Anterior cingulate cortex (tissue), 58 donors: ENCODE measurements at regions not wholly inside any gene's neighbourhood (a gene's known extent, or its start where the extent isn't known, plus 50 kb on each side); places are given as distances from the start of the nearest gene placed in this dataset.

Source experiments
- DNase-seq, 58 donors: peaks; one replicate each; lab custom pipeline; 2025; lab: John Stamatoyannopoulos, UW

DNA sequence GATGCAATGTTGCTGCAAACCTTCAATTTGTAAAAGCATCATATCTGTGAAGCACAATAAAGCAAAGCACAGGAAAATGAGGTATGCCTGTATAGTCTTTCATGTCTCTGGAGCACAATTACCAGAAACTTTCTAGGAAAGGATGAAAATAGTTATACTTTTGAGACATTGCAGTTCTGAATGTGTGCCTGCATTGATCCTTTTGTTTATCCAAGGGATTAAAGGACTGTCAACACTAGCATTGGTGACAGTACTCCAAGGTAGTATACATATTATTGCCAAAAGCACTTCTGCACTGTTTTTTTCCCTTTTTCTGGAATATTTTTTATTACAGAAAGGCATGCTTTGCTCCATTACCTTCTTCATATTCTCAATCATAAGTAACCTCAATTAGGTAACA, 476.0 kb downstream of the GABRG1 start:
- no peak for DNase-seq

DNA sequence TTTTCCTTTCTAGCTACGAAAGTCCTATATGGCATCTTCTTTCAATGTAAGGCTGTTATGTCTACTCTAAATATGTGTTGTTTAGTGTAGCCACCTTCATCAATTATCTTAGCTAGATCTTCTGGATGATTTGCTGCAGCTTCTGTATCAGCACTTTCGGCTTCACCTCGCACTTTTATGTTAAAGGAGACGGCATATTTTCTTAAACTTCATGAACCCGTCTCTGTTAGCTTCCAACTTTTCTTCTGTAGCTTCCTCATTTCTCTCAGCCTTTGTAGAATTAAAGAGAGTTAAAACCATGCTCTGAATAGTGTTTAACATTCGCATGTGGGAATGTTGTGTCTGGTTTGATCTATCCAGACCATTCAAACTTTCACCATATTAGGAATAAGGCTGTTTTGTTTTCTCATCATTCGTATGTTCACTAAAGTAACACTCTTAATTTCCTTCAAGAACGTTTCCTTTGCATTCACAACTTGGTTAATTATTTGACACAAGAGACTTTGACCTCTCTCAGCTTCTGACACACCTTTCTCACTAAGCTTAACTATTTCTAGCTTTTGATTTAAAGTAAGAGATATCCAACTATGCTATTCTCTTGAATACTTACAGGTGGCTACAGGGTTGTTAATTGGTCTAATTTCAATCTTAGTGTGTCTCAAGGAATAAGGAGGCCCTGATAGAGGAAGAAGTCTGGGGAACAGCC, 476.8 kb downstream of the GABRG1 start:
- DNase-seq = no peak

DNA sequence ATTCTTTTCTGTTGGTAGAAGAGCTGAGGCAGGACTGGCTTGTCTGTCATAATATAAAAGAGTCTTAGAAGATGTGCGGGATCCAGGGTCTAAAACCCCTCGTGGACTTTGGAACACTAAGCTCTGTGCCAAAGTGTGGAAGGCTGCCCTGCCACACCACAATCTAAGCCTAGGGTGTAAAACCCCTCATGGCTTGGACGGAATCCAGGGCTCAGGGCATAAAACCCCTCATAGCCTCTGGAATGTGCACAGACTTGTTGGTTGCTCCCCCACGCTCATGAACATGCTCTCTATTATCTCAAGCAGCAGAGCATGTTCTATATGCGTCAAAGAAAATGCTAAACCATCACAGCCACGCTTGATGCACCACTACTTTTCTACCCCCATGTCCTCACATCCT, 483.6 kb downstream of the GABRG1 start:
- no peak for DNase-seq

DNA sequence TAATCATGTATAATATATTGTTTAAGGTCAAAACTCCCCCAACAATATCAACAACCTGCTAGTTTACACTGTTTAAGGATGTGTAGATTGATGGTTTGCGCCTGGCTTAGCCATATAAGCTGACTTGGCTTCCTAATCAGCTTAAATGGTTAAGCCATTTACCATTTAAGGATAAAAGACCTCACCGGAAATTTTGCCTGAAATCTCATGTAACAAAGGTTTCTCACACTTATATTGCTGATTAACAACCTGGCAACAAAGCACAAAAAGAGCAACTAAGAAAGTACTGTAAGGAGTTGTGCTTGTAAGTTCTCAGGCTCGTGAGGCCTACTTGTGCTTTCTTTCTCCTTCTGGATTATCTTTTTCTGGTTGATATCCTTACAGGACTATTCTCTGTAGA, 485.2 kb downstream of the GABRG1 start:
- DNase-seq = no peak

DNA sequence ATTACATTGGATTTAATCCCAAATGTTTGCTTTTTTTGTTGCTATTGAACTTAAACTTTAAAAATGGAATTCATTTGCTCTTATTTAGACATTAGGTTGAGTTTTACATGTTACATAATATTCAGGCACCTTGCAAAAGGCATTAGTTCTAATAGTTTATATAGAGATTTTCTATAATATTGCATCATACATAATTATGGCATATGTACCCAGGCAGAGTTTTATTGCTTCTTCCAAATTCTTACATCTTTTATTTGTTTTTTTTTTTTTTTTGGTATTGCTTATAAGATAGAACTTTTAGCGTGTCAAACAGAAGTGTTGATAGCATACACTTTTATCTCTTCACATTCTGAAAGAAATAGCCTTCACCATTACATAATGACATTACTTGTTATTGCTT, 487.7 kb downstream of the GABRG1 start:
- no peak for DNase-seq

DNA sequence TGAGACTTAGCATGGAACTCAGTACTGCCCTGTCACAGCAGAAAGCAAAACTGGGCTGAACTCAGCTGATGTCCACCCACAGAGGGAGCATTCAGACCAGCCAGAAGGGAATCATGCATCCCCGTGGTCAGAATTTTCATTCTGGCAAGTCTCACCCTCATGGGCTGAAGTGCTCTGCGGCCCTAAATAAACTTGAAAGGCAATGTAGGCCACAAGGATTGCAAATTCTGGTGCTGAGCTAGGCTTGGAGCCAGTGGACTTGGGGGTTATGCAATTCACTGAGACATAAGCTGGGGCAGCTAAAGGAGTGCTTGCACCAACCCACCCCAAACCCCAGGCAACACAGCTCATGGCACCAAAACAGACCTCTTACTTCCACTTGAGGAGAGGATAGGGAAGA, 494.1 kb downstream of the GABRG1 start:
- peak in 42 of 58 donors; percentile 1 to 79 (median 34) for DNase-seq

DNA sequence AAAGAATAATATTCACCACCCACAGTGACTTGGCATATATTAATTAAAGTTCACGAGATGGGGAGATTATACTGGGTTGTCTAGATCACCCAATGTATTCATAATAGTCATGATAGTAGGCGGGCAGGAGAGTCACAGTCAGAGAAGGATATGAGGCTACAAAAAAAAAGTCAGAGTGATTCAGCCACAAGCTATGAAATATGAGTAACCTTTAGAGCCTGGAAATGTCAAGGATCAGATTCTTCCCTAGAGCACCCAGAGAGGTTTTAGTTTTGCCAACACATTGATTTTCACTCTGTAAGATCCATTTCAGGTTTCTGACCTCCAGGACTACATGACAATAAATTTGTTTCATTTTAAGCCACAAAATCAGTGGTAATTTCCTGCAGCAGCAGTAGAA, 501.9 kb downstream of the GABRG1 start:
- DNase-seq = no peak

DNA sequence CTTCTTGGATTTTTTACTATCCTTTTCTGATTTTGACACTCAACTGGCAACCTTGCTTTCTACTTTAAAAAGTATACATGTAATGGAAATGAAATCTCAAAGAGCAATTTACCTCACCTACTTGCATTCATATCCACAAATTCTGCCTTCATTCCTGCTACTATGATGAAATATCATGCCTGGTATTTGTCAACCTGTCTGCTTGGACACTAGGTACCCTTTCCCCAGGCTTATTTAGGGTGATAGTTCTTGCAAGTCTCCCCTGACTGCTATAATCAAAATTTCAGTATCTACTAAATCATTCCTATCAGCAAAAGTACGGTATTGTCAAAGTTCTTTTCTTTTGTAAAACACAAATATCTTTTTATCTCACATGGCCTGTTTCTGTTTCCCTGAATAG, 503.0 kb downstream of the GABRG1 start:
- no peak for DNase-seq

DNA sequence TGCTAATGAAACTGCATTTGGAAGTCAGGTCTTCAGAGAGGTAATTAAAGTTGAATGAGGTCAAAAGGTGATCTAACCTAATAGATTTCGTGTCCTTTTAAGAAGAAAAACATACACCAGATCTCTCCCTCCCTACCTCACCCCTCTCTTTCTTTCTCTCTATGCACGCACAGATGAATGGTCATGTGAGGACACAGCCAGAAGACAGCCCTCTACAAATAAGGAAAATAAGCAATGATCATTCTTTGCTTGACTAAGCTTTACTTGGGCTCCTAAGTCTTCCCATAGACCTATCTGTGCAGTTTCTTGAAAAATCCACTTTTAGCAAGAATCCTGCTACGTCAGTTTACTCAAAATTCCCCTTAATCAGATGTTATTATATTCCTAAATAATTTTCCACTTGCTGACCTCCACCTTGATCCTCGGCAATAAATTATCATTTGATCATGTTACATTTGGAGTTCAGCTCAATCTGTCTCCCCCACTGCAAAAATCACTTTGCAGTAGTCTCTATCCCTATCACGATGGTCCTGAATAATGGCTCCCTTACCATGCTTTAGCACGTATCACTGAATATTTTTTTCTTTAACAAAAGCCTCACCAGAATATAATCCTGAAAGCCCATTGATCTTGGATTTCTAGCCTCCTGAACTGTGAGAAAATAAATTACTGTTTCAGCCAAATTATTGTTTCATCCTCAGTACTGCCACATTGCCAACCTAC, 527.3 kb downstream of the GABRG1 start:
- DNase-seq = no peak

DNA sequence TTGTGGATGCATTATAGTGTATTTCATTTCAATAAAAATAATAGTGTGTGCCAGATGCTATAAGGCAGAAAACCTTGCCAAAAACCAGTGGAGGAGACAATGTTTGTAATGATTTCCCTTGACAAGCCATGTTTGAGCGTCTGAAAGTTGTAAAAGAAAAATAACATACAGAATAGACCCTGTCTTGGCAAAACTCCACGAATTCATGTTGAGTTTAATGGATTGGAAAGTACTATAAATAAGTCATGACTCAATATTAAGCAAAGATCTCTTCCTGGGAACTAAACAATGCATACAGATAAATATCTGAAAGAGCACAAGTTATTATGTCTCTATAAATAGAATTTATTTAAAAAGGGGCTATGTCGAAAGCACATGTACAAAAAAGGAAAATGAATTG, 543.5 kb downstream of the GABRG1 start:
- DNase-seq = no peak

DNA sequence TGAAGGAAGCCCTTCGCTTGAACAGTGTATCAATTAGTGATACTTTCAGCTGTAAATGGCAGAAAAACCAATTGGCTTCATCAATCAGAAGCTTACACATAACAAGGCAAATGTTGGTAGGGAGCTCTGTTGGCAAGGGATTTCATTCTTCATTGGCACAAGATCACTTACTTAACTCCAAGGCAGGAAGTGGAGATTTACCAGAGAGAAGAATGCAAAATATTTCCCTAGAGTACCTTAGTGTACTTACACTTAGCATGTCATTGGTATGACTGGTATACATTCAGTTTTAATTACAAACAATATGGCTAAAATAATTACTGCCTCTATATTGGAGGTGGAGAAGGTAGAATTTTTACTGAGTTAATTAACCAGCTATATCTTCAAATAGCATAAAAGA, 545.0 kb downstream of the GABRG1 start:
- DNase-seq = no peak

DNA sequence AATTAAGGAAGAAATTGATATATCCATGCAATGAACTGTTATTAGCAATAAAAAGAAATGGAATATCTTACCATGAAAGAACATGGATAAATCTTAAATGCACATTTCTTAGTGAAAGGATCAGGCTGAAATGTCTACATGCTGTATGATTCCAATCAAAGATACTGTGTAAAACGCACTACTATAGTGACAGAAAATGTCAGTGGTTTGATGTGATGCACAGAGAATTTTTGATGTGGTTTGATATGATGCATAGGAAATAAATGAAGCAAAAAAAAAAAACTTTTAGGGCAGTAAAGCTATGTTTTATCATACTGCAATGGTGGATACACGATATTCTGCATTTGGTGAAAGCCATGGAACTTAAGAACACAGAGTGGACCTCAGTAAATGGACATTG, 547.6 kb downstream of the GABRG1 start:
- no peak for DNase-seq

DNA sequence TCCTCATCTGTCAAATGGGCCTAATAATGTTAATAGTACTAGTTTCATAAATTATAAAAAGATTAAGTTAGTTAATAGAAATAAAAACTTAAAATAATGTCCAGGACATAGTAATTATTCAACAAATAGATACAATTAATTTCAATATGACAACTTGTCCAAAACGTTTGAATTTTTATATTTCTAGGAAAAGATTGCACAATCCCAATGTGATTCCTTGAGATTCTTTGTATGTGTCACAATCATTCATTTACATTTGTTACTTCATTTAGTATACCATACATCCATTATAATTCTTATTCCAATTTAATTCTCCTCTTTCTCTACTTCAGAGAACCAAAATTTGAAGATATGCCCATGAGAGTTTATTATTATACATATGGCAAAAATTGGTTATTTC, 554.2 kb downstream of the GABRG1 start:
- DNase-seq = no peak

DNA sequence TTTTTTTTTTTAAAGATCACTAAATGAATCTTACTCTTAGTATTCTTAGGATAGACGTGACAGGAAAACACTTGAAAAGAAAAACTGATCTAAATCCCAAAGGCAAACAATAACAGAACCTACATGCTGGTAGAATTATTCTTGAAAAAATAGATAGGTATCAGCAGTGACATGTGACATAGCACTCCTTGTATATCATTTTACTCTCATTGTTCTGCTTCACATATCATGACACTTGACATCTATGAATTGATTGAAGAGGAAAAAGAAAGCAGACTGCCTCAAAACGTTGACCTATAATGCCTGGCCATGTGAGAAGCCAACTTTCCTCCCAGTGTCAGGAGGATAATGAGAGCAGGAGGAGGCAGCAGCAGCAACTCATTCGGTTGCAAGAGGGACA, 555.2 kb downstream of the GABRG1 start:
- DNase-seq = no peak

DNA sequence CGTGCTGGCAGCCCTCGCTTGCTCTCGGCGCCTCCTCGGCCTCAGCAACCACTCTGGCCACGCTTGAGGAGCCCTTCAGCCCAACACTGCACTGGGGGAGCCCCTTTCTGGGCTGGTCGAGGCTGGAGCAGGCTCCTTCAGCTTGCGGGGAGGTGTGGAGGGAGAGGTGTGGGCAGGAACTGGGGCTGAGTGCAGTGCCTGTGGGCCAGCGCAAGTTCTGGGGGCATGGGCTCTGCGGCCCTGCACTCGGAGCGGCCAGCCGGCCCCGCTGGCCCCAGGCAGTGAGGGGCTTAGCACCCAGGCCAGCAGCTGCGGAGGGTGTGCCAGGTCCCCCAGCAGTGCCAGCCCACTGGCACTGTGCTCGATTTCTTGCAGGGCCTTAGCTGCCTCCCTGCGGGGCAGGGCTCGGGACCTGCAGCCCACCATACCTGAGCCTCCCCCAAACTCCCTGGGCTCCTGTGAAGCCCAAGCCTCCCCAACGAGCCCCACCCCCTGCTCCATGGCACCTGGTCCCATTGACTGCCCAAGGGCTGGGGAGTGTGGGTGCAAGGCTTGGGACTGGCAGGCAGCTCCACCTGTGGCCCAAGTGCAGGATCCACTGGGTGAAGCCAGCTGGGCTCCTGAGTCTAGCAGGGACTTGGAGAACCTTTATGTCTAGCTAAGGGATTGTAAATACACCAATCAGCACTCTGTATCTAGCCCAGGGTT, 556.8 kb downstream of the GABRG1 start:
- DNase-seq = no peak

DNA sequence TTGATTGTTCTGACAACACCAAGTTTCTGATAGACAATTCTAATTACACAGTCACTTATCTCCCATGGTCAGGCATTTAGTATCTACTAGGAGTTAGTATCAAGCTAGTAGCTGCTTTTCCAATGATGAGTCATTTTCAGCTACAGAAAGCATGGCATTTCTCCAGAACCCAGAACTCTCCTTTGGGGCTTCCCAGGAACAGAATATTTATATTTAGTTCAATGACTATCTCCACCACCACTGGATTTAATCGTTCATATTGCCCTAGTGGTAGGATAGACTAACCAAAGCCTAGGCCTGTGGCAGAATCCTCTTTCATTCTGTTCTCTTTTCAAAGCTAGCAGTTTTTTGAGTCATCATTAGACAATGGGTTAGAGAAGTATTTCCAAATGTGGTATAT, 569.4 kb downstream of the GABRG1 start:
- DNase-seq = peak in 1 of 58 donors; percentile 1

DNA sequence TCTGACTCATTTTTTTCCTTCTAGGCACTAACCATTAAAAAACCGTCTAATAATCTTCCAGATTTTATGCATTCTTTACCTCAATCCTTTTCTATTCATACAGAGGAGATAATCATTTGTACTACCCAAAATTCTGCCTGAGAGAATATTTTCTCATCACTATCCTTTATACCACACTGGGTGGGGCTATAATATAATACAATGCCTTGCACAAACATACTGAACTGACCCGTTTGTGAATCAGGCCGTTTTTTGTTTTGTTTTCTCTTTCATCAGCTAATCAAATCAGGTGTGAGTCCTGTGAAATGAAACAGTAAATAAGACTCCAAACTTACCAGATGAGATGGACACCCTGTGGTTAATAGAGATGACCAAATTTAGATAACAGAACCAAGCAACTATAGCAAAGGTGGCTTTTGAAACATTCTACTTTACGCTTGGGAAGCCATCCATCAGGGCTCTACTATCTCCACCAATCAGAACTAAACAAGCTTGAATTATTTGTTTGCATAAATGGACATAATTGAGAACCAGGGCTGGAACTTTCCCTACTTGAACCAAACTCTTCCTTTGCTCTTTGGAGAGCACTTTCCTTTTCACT, 573.0 kb downstream of the GABRG1 start:
- DNase-seq = no peak

DNA sequence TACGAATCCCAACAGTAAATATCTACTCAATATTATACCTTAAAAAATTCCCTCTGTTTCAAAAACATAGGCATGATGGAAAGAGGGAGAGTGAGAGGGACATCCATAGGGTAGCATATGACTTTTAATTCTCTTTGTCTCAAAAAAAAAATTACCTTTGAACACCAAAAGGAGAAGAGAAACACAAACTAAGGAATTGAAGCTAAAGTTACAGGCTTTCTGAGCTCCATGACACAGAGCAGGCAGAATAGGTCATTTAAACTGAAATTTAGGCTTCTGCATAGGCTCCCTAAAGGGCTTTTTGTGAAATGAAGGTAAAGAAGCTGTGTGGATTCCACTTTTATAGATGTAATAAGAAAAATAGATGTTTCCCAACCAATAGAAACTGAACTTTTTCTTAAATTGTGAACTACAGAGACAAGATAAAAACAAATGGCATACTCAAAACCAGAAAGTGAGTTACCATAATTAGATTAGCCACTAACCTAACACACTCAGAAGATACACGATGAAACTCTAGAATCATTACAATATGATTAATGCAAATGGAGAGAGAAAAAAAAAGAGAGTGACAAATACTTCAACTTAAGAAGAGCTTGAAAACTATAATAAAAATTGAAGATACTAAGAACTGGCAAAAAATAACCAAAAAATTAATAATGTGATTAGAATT, 584.6 kb downstream of the GABRG1 start:
- DNase-seq = no peak

DNA sequence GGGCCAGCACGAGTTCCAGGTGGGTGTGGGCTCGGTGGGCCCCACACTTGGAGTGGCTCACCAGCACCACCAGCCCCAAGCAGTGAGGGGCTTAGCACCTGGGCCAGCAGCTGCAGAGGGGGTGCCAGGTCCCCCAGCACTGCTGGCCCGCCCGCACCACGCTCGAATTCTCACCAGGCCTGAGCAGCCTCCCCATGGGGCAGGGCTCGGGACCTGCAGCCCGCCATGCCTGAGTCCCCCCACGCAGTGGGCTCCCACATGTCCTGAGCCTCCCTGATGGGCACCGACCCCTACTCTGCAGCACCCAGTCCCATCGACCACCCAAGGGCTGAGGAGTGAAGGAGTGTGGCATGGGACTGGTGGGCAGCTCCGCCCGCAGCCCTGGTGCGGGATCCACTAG, 593.4 kb downstream of the GABRG1 start:
- no peak for DNase-seq

DNA sequence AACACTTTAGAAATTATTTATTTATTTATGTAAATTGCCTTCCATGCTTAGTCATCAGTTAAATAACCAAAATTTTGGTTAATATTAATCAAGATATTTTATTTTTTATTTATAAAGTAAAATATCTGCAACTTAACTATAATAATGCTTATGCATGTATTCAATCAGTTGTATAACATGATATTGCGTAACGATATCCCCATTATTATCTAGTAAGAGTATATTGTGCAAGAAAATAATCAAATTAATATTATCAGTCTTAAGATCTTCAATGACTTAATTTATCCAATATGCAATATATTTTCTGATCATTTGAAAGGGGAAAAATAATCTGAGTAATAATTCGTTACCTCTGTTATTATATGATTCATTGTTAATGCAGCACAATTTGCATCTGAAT, 596.7 kb downstream of the GABRG1 start:
- DNase-seq = no peak

DNA sequence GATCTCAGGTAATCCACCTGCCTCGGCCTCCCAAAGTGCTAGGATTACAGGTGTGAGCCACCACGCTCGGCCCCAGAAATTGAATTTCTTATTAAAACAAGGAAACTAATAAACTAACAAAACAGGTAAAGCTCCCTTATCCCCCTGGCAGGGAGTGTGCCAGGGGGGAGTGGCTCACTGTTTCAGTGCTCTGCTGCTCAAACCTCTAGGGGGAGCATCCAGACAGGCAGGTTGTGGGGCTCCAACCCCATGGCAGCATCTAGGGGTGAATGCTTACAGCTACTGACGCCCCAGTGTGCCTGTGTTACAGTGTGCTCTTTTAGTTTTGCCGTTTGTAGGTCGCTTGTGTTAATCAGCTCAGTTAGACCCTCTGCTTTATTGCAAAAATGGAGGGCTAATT, 605.0 kb downstream of the GABRG1 start:
- DNase-seq = no peak
